ENCODE measurements at regions not wholly inside any gene's neighbourhood (a gene's known extent, or its start where the extent isn't known, plus 50 kb on each side); places are given as distances from the start of the nearest gene placed in this dataset.

DNA sequence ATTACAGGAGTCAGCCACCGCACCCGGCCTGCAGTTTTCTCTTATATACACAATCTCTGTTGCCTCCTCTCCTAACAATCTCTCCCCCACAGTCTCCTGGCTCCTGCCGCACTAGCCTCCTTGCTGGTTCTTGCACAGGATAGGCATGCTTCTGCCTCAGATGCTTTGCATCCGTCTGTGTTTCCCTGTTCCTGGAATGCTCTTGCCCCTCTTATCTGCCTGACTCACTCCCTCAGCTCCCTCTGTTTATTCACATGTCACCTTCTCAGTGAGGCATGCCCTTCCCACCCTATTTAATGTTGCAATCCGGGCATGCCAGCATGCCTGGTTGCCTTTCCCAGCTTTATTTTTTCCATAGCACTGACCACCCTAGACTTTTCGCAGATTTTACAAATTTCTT is 161.9 kb downstream of the PHF8 start:
- TF ChIP-seq, protein P1, sequence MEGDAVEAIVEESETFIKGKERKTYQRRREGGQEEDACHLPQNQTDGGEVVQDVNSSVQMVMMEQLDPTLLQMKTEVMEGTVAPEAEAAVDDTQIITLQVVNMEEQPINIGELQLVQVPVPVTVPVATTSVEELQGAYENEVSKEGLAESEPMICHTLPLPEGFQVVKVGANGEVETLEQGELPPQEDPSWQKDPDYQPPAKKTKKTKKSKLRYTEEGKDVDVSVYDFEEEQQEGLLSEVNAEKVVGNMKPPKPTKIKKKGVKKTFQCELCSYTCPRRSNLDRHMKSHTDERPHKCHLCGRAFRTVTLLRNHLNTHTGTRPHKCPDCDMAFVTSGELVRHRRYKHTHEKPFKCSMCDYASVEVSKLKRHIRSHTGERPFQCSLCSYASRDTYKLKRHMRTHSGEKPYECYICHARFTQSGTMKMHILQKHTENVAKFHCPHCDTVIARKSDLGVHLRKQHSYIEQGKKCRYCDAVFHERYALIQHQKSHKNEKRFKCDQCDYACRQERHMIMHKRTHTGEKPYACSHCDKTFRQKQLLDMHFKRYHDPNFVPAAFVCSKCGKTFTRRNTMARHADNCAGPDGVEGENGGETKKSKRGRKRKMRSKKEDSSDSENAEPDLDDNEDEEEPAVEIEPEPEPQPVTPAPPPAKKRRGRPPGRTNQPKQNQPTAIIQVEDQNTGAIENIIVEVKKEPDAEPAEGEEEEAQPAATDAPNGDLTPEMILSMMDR (IDR thresholded peaks at IDR 0.05; ENCODE audit: insufficient read depth, low read length, poor library complexity, severe bottlenecking) = no peak
- no peak for TF ChIP-seq EZH2phosphoT487 (conservative IDR thresholded peaks at IDR 0.05; ENCODE audit: low read length)
